ENCODE measurements at regions not wholly inside any gene's neighbourhood (a gene's known extent, or its start where the extent isn't known, plus 50 kb on each side); places are given as distances from the start of the nearest gene placed in this dataset.

DNA sequence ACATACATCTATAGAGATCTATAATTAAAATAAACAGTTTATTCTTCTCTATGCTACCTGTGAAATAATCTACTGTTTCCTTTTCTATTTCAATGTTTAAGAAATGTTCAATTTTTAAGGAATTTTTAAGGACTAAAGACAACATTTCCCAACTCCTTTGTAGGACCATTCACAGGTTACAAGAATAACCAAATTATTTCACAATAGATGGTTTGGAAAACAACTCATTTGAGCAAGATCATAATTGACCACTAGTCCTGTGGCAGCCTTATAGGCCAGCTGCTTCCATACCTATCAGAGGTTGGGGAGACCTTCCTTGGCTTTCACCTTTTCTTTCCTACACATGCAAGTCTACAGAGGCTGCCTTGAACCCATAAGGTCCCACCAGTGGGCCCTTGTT is 193.7 kb downstream of the TTC39B start:
- TF ChIP-seq, protein P1, sequence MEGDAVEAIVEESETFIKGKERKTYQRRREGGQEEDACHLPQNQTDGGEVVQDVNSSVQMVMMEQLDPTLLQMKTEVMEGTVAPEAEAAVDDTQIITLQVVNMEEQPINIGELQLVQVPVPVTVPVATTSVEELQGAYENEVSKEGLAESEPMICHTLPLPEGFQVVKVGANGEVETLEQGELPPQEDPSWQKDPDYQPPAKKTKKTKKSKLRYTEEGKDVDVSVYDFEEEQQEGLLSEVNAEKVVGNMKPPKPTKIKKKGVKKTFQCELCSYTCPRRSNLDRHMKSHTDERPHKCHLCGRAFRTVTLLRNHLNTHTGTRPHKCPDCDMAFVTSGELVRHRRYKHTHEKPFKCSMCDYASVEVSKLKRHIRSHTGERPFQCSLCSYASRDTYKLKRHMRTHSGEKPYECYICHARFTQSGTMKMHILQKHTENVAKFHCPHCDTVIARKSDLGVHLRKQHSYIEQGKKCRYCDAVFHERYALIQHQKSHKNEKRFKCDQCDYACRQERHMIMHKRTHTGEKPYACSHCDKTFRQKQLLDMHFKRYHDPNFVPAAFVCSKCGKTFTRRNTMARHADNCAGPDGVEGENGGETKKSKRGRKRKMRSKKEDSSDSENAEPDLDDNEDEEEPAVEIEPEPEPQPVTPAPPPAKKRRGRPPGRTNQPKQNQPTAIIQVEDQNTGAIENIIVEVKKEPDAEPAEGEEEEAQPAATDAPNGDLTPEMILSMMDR (IDR thresholded peaks at IDR 0.05; ENCODE audit: borderline replicate concordance, extremely low read depth, low read length, poor library complexity, severe bottlenecking): no peak
- no peak for TF ChIP-seq EZH2 (IDR thresholded peaks at IDR 0.05; ENCODE audit: borderline replicate concordance, low read depth, low read length, severe bottlenecking)
